Psoas muscle (tissue), 7 donors: ENCODE measurements at regions not wholly inside any gene's neighbourhood (a gene's known extent, or its start where the extent isn't known, plus 50 kb on each side); places are given as distances from the start of the nearest gene placed in this dataset.

Source experiments
- ATAC-seq, 4 donors: fragments of 200-7000 bp; cut with Tn5 transposase; one replicate each; pipeline ENCODE4 v1.9.1; 2020; ENCODE audit warnings: moderate library complexity in 3 of 4, mild to moderate bottlenecking in 2 of 4
- DNase-seq, 2 donors: peaks; one replicate each; pipeline ENCODE4 v3.0.0-alpha.2; 2020
- H3K27ac ChIP-seq: fragments of 200-600 bp; one replicate; pipeline ENCODE4 v1.8.0; 2022
- H3K27me3 ChIP-seq, 3 donors: fragments of 200-600 bp in 1 of 3; one replicate each; pipeline versions ENCODE4 v1.6.1 to v1.8.0; 2013 to 2022; ENCODE audit warnings: low read length in 2 of 3, mild to moderate bottlenecking in 2 of 3, moderate library complexity in 1 of 3; ENCODE audit not compliant: insufficient read depth in 3 of 3
- H3K36me3 ChIP-seq, 2 donors: fragments of 200-600 bp in 1 of 2; one replicate each; pipeline versions ENCODE4 v1.6.1 to v1.8.0; 2013 to 2022; ENCODE audit warnings: low read depth in 1 of 2, mild to moderate bottlenecking in 1 of 2, moderate library complexity in 1 of 2; ENCODE audit not compliant: insufficient read depth in 1 of 2
- H3K4me1 ChIP-seq: fragments of 200-600 bp; one replicate; pipeline ENCODE4 v1.8.0; 2022
- H3K4me3 ChIP-seq: fragments of 200-600 bp; one replicate; pipeline ENCODE4 v1.8.0; 2022; ENCODE audit warnings: mild to moderate bottlenecking
- H3K9me3 ChIP-seq: fragments of 200-600 bp; one replicate; pipeline ENCODE4 v1.8.0; 2022
- WGBS, 3 donors: extraction: QIAGEN DNeasy Blood & Tissue Kit; methylation state at CpG; one replicate each; pipeline versions ENCODE4 v1.1.6 to v1.1.7; 2013; 5-methylcytosine and 5-hydroxymethylcytosine counted together
- intact Hi-C, 2 donors: fragments of 100-400 bp; cut with DNase I; formaldehyde crosslinking; loops; one replicate each; pipeline versions ENCODE4 v1.11.0 to v1.14.2; 2022
- TF ChIP-seq, protein P1 (sequence below): fragments of 200-600 bp; IDR thresholded peaks from one replicate; pipeline ENCODE4 v1.8.0; 2022; ENCODE audit warnings: antibody characterized with exemption
- donor health status: healthy with polysubstance abuse.
- donor health status: DM: no; HTN: no; CAD: no; lungs with moderate emphysema.
- donor health status: Bipolar disorder and iron deficiency.
- donor health status: healthy.
- donor health status: DM: yes; HTN: yes; CAD: no.
- donor health status: DM: no; HTN: no; CAD: no.
- donor health status: DM: yes; HTN: yes; CAD: no.

DNA sequence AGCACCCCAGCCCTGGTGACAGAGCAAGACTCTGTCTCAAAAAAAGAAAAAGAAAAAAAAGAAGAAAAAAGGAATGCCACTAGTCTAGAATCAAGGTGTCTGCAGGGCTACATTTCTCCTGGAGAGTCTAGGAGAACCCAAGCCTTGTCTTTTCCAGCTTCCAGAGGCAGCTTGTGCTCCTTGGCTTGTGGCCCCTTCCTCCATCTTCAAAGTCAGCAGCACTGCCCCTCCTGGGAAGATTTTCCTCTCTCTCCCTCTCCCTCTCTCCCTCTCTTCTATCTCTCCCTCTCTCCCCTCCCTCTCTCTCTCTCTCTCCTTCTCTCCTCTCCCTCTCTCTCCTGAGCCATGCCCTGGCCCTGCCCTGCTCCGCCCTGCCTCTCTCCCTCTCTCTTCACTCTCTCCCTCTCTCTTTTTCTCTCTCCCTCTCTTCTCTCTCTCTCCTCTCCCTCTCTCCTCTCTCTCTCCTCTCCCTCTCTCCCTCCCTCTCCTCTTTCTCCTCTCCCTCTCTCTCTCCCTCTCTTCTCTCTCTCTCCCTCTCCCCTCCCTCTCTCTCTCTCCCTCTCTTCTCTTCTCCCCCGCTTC is 97.7 kb upstream of the FGF3 start:
- WGBS, 3 donors, result 50 to 81% (median 67%) methylated on average over 1 to 2 of the region's 2 CpGs
- Histone ChIP-seq H3K9me3 (no peaks in the 10 kb centered on the region), H3K27me3 (peaks cover 0 to 17% (median 0%) of the 10 kb centered on the region in 3 donors), H3K36me3 (no peaks in the 10 kb centered on the region), H3K4me3 (no peak overlapping the region), H3K27ac (no peak overlapping the region), H3K4me1 (peaks cover 7% of the 10 kb centered on the region)
- DNase-seq (peak in 1 of 2 donors; percentile 25), ATAC-seq (no peak)
- TF ChIP-seq, protein P1, sequence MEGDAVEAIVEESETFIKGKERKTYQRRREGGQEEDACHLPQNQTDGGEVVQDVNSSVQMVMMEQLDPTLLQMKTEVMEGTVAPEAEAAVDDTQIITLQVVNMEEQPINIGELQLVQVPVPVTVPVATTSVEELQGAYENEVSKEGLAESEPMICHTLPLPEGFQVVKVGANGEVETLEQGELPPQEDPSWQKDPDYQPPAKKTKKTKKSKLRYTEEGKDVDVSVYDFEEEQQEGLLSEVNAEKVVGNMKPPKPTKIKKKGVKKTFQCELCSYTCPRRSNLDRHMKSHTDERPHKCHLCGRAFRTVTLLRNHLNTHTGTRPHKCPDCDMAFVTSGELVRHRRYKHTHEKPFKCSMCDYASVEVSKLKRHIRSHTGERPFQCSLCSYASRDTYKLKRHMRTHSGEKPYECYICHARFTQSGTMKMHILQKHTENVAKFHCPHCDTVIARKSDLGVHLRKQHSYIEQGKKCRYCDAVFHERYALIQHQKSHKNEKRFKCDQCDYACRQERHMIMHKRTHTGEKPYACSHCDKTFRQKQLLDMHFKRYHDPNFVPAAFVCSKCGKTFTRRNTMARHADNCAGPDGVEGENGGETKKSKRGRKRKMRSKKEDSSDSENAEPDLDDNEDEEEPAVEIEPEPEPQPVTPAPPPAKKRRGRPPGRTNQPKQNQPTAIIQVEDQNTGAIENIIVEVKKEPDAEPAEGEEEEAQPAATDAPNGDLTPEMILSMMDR, result no peak
- intact Hi-C loops, result loop anchor here in 1 of 2 donors (5.0 kb wide), 1 partner anchor 160 kb away; the partner anchor contains the start of gene ANO1

DNA sequence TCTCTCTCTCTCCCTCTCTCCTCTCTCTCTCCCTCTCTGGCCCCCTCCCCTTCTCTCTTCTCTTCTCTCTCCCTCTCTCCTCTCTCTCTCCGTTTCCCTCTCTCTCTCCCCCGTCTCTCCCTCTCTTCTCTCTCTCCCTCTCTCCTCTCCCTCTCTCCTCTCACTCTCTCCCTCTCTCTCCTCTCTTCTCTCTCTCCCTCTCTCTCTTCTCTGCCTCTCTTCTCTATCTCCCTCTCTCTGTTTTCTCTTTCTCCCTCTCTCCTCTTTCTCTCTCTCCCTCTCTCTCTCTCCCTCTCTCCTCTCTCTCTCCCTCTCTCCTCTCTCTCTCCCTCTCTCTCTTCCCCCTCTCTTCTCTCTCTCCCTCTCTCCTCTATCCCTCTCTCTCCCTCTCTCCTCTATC is 98.3 kb upstream of the FGF3 start:
- Histone ChIP-seq H3K27ac (no peak overlapping the region), H3K4me1 (peaks cover 7% of the 10 kb centered on the region), H3K36me3 (no peaks in the 10 kb centered on the region), H3K9me3 (no peaks in the 10 kb centered on the region), H3K4me3 (no peak overlapping the region), H3K27me3 (peaks cover 0 to 13% (median 0%) of the 10 kb centered on the region in 3 donors)
- DNase-seq (no peak), ATAC-seq (no peak)
- intact Hi-C loops, result loop anchor here in 1 of 2 donors (5.0 kb wide), 1 partner anchor 160 kb away; the partner anchor contains the start of gene ANO1
- TF ChIP-seq, protein P1, result no peak
- WGBS, 3 donors, result 53 to 58% (median 57%) methylated on average over 2 of the region's 2 CpGs

DNA sequence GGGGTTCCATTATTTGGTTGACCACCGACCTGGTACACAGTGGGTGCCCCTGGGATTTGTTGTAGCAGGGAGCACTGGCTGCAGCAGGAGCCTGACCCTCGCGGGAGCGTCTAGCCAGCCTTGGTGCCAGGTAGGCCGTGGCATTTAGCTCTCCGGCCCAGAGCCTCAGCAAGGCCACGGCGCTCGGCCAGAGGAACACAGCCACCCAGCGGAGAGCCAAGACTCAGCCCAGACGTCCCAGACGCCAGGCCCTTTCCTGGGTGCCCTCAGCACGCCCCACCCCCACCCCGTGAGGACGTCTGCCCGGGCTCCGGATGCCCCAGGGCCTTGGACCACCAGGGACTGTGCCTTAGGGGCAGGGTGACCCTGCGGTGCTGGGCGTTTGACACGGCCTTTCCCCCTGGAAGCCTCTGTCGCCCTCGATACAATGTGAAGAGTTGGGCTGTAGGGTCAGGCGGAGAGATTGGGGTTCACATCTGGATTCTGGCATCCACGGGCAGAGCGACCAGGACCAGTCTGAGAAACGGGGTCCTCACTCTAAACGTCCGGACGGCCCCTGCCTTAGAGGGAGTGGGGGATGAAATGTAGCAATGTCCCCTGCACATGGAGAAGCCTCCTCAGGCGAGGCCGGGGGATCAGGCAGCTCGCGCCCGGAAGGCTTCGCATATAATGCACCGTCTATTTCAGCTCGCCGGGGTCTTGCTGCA is 99.2 kb upstream of the FGF3 start:
- Histone ChIP-seq H3K4me3 (peak overlapping the region; percentile 16), H3K27me3 (peaks cover 0 to 14% (median 3%) of the 10 kb centered on the region in 3 donors), H3K27ac (peak overlapping the region; percentile 41), H3K4me1 (peaks cover 7% of the 10 kb centered on the region), H3K9me3 (no peaks in the 10 kb centered on the region), H3K36me3 (no peaks in the 10 kb centered on the region)
- peak; percentile 67 to 90 (median 85) for ATAC-seq
- TF ChIP-seq, protein P1, result no peak
- 22 to 44% (median 30%) methylated on average over 36 to 38 of the region's 38 CpGs for WGBS, 3 donors
- intact Hi-C loops, result loop anchor here (2.0 to 5.0 kb wide), 2 partner anchors 159 to 272 kb away; partner anchors contain the start of gene ANO1 (in 1 of the 2)
- DNase-seq, result peak; percentile 61 to 78

DNA sequence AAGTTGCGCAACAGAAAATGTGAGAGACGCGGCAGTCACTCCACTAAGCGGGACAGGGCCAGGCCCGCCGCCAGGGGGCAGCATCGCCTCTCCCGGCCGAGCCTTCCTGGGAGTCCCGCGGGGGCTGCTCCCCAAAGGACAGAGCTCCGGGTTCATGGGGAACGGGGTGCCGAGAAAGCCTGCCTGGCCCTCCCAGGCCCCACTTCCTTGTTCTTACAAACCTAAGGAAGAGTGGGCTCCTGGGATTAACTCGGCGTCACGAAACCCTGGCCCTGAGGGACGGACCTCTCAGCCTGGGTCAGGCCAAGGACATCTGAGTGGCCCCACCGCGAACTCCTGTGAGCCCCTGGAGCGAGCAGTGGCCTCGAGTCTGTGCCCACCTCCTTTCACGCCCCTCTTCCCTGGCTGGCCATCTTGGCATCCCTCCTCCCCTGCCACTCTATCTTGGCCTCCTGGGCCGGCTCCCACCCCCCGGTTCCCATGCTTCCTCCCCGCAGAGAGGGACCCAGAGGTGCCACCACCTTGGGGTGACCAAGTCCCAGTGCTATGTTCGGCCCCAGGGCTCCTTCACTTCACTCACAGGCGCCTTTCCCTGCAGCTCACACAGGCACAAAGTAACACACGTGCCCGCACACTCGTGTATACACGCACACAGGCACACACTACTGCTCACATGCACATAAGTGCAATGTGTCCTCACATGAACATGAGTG is 99.9 kb upstream of the FGF3 start:
- peak; percentile 82 to 88 for DNase-seq
- ATAC-seq, result peak; percentile 79 to 91 (median 82)
- WGBS, 3 donors, result 31 to 40% (median 33%) methylated on average over 31 to 32 of the region's 32 CpGs
- TF ChIP-seq, protein P1, result peak; percentile 90
- Histone ChIP-seq H3K4me3 (peak overlapping the region; percentile 16), H3K36me3 (no peaks in the 10 kb centered on the region), H3K27me3 (peaks cover 0 to 14% (median 3%) of the 10 kb centered on the region in 3 donors), H3K4me1 (peaks cover 7% of the 10 kb centered on the region), H3K9me3 (no peaks in the 10 kb centered on the region), H3K27ac (peak overlapping the region; percentile 41)
- intact Hi-C loops, result loop anchor here (1.0 to 5.0 kb wide), 3 partner anchors 158 to 273 kb away; partner anchors contain the start of gene ANO1 (in 1 of the 2)
